BJ (cell line): ENCODE measurements at regions not wholly inside any gene's neighbourhood (a gene's known extent, or its start where the extent isn't known, plus 50 kb on each side); places are given as distances from the start of the nearest gene placed in this dataset.

ENCODE experiments used
- CTCF ChIA-PET: fragments of 350-600 bp; formaldehyde crosslinking; extraction: SDS; loops from one replicate; lab custom pipeline; 2021; ENCODE audit warnings: antibody characterized with exemption, inconsistent platforms; lab: Yijun Ruan, JAX
- POLR2A ChIA-PET: fragments of 300-600 bp; sonication (Branson Sonifier 250); formaldehyde crosslinking; extraction: SDS; loops from one replicate; lab custom pipeline; 2021; ENCODE audit warnings: antibody characterized with exemption; lab: Charles Lee
- DNase-seq: peaks from one replicate; pipeline ENCODE4 v3.0.0-alpha.2; 2011; ENCODE audit warnings: low read depth
- H3K27me3 ChIP-seq: 2 replicates; pipeline ENCODE4 v1.6.0; 2011; ENCODE audit warnings: low read length; ENCODE audit not compliant: control insufficient read depth, insufficient read depth
- H3K36me3 ChIP-seq: 2 replicates; pipeline ENCODE4 v1.5.1; 2011; ENCODE audit warnings: low read length; ENCODE audit not compliant: control insufficient read depth, insufficient read depth
- H3K4me3 ChIP-seq: 2 replicates; pipeline ENCODE4 v1.5.1; 2011; ENCODE audit warnings: low read depth, mild to moderate bottlenecking, control low read depth, low read length
- TF ChIP-seq, protein P1 (sequence below): IDR thresholded peaks from 2 replicates; pipeline ENCODE4 v1.5.1; 2011; ENCODE audit warnings: low read depth, mild to moderate bottlenecking, control low read depth, inconsistent platforms, low read length, moderate library complexity; ENCODE audit not compliant: insufficient read depth

DNA sequence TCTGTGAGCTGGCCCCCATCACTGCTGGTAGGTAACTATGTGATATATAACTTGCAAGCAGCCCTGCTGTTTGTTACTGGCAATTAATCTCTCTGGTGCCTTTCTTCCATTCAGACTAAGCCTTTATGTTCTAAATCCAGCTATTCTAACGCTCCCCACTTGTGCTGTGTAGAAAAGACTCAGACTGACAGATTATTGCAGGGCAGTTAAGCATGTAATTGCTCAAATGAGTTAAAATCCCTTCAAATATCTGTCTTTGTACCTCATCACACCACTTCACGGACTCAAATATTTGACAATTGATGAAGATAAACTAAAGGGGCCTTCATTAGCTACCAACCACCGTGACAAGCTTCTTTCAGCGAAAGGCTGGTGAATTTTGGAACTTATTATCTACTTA lies 416.2 kb downstream of the NR2F2 start:
- Histone ChIP-seq H3K36me3 (no peaks in the 10 kb centered on the region), H3K27me3 (no peaks in the 10 kb centered on the region), H3K4me3 (no peak overlapping the region)
- ChIA-PET POLR2A (no interaction called here), CTCF (no interaction called here)
- no peak for DNase-seq
- TF ChIP-seq, protein P1, sequence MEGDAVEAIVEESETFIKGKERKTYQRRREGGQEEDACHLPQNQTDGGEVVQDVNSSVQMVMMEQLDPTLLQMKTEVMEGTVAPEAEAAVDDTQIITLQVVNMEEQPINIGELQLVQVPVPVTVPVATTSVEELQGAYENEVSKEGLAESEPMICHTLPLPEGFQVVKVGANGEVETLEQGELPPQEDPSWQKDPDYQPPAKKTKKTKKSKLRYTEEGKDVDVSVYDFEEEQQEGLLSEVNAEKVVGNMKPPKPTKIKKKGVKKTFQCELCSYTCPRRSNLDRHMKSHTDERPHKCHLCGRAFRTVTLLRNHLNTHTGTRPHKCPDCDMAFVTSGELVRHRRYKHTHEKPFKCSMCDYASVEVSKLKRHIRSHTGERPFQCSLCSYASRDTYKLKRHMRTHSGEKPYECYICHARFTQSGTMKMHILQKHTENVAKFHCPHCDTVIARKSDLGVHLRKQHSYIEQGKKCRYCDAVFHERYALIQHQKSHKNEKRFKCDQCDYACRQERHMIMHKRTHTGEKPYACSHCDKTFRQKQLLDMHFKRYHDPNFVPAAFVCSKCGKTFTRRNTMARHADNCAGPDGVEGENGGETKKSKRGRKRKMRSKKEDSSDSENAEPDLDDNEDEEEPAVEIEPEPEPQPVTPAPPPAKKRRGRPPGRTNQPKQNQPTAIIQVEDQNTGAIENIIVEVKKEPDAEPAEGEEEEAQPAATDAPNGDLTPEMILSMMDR, result no peak

DNA sequence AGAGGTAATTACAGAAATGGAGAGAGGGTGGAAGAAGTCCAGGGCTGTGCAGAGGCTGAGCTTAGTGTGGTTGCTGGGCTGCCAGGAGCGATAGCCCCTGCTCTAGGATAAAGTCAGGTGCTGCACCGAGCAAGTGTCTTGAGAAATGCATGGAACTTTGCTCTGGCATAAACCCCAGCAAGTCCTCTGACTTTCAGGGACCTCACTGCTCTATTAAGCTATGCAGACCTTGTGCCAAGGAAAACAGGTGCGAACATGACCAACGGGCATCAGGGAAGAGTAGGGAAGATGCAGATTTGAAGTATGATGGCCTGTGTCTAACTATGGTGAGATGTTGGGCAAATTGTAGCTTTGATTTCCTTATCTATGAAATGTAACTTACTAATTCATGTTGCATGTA lies 416.8 kb downstream of the NR2F2 start:
- Histone ChIP-seq H3K27me3 (no peaks in the 10 kb centered on the region), H3K4me3 (no peak overlapping the region), H3K36me3 (no peaks in the 10 kb centered on the region)
- ChIA-PET CTCF (no interaction called here), POLR2A (no interaction called here)
- DNase-seq, result no peak
- TF ChIP-seq, protein P1, result no peak

DNA sequence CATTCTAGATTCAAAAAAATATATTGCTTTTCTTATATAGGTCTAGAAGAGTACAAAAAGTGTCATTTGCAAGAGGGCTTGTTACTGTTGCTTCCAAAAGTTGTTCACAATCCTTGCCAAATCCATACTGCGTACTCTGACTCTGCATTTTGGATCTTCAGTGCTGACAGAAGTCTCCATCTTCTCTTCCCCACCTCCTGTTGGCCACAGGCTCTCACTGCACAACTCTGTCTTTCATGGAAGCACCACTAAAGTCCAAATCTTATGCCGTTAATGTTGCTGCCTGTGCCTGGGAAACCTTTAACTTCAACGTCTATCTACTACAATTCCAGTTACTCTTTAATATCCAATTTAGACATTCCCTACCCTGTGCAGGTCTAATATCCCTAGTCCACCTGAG lies 419.9 kb downstream of the NR2F2 start:
- Histone ChIP-seq H3K27me3 (no peaks in the 10 kb centered on the region), H3K36me3 (no peaks in the 10 kb centered on the region), H3K4me3 (no peak overlapping the region)
- TF ChIP-seq, protein P1, result no peak
- no peak for DNase-seq
- ChIA-PET CTCF (no interaction called here), POLR2A (no interaction called here)

DNA sequence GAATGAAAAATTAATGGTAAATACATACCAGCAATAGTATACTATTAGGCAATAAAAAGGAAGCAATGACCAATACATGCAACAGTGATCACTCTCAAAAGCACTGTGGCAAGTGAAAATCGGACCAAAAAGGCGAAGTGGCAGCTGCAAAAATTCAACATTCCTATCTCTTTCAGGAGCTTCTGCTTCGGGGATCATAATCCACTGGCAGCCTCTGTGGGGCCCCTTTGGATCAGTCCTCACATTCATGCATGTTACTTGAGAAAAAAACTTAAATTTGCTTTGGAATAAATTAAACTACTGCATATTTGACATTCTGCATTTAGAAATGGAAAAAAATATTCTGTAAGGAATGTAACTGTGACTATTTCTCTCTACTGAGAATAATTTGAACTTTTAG lies 425.6 kb downstream of the NR2F2 start:
- Histone ChIP-seq H3K4me3 (no peak overlapping the region), H3K36me3 (no peaks in the 10 kb centered on the region), H3K27me3 (no peaks in the 10 kb centered on the region)
- ChIA-PET CTCF (no interaction called here), POLR2A (no interaction called here)
- TF ChIP-seq, protein P1, result no peak
- no peak for DNase-seq

DNA sequence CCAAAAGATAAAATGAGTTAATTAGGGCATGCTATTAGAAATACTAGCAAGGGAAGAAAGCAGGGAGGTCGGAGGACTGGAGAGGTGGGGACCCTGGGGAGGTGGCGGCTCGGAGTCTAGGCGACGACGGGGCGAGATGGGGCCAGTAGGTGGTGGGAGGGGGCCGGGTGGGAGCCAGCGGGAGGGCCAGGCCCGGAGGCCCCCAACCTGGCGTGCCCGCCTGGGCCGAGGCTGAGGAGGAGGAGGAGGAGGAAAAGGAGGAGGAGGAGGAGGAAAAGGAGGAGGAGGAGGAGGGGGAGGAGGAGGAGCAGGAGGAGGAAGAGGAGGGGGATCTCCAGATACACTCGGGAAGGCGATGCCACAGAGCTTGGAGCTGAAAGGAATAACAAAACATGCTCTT lies 426.2 kb downstream of the NR2F2 start:
- POLR2A ChIA-PET, result no interaction called here
- TF ChIP-seq, protein P1, result no peak
- no peak overlapping the region for H3K4me3 ChIP-seq
- H3K36me3 ChIP-seq, result no peaks in the 10 kb centered on the region
- no peak for DNase-seq
- CTCF ChIA-PET, result no interaction called here
- H3K27me3 ChIP-seq, result no peaks in the 10 kb centered on the region
